ENCODE measurements at regions not wholly inside any gene's neighbourhood (a gene's known extent, or its start where the extent isn't known, plus 50 kb on each side); places are given as distances from the start of the nearest gene placed in this dataset.
"Not testable (repeated sequence)": the region's sequence is repeated elsewhere in the genome, so short reads cannot be mapped to it uniquely, and the experiment has no call there.

- H2AFZ ChIP-seq (replicated peaks; ENCODE audit: low read length, poor library complexity); H3K9me1 ChIP-seq (ENCODE audit: insufficient read depth, low read length); H3K27ac ChIP-seq (ENCODE audit: insufficient read depth, low read length); H3K9ac ChIP-seq (ENCODE audit: low read depth, low read length); H2BK5ac ChIP-seq (ENCODE audit: low read depth, low read length, poor library complexity, severe bottlenecking); H2BK15ac ChIP-seq (ENCODE audit: low read depth, low read length); H3K36me3 ChIP-seq (ENCODE audit: control insufficient read depth, insufficient read depth, low read length); H2BK20ac ChIP-seq (ENCODE audit: low read depth, low read length); DNase-seq; dilution Hi-C loops (cut with HindIII; ENCODE audit: low sequenced_read_pairs, unreplicated experiment); H4K8ac ChIP-seq (ENCODE audit: low read depth in 2 of 2, low read length in 2 of 2); H3K79me1 ChIP-seq (ENCODE audit: low read depth in 1 of 2, low read length in 2 of 2); BruUV-seq (replicated peaks); intact Hi-C loops (cut with micrococcal nuclease); H3K9me3 ChIP-seq (ENCODE audit: control insufficient read depth, insufficient read depth, low read length); H3K14ac ChIP-seq (replicated peaks; ENCODE audit: low read depth, low read length); H4K5ac ChIP-seq (ENCODE audit: low read depth, low read length); H3K23ac ChIP-seq (ENCODE audit: low read depth, low read length); H3K4me2 ChIP-seq (ENCODE audit: low read depth, low read length); H3K56ac ChIP-seq (ENCODE audit: extremely low read depth, insufficient read depth, low read length); H2AK5ac ChIP-seq (ENCODE audit: low read depth, low read length); H4K91ac ChIP-seq (ENCODE audit: insufficient read depth, low read depth, low read length); H3K4me1 ChIP-seq (ENCODE audit: control insufficient read depth, insufficient read depth, low read length); H3K4ac ChIP-seq (ENCODE audit: low read depth, low read length); H3K4me3 ChIP-seq (ENCODE audit: insufficient read depth, low read depth, low read length); ATAC-seq (ENCODE audit: low read depth); in situ Hi-C loops (cut with MboI; ENCODE audit: low sequenced_read_pairs); POLR2A ChIA-PET (ENCODE audit: unreplicated experiment); CTCF ChIA-PET; H2BK120ac ChIP-seq (ENCODE audit: low read depth, low read length); H3K18ac ChIP-seq (ENCODE audit: low read depth, low read length); H2AK9ac ChIP-seq (replicated peaks; ENCODE audit: low read depth, low read length, poor library complexity); H3K27me3 ChIP-seq (ENCODE audit: control insufficient read depth, insufficient read depth, low read length); H4K20me1 ChIP-seq (ENCODE audit: insufficient read depth, low read length): not testable (repeated sequence)
- no CpG with 5 or more reads among the region's 6 CpGs for WGBS, 2 experiments (ENCODE audit: extremely low coverage in 2 of 2, insufficient read length in 1 of 2)
Measured at GRCh38 chr7:16085780-16086179, 335.6 kb downstream of the CRPPA start.
